Activated B cell treated with CpG ODN at 0.5 μM for 24 hours (primary cell): ENCODE measurements at regions not wholly inside any gene's neighbourhood (a gene's known extent, or its start where the extent isn't known, plus 50 kb on each side); places are given as distances from the start of the nearest gene placed in this dataset.

ENCODE experiments used
- ATAC-seq: fragments of 200-7000 bp; cut with Tn5 transposase; one replicate; pipeline ENCODE4 v1.10.0; 2021; ENCODE audit warnings: low read depth, mild to moderate bottlenecking, moderate library complexity
- CTCF ChIA-PET: fragments of 350-600 bp; sonication (Branson Sonifier 250); formaldehyde crosslinking; loops from one replicate; lab custom pipeline; 2021; ENCODE audit warnings: antibody characterized with exemption; lab: Charles Lee
- POLR2A ChIA-PET: fragments of 350-600 bp; sonication (Branson Sonifier 250); formaldehyde crosslinking; loops from one replicate; lab custom pipeline; 2021; ENCODE audit warnings: antibody characterized with exemption; lab: Charles Lee
- DNase-seq: peaks from one replicate; pipeline ENCODE4 v3.0.0; 2022
- H3K27ac Mint-ChIP-seq: one replicate; pipeline ENCODE4 v1.8.0; 2020; ENCODE audit warnings: mixed read lengths
- H3K27me3 Mint-ChIP-seq: one replicate; pipeline ENCODE4 v1.8.0; 2021; ENCODE audit warnings: mixed read lengths
- H3K36me3 Mint-ChIP-seq: one replicate; pipeline ENCODE4 v1.8.0; 2021; ENCODE audit warnings: low read depth, mixed read lengths
- H3K4me1 Mint-ChIP-seq: one replicate; pipeline ENCODE4 v1.8.0; 2021; ENCODE audit warnings: mixed read lengths
- H3K4me3 Mint-ChIP-seq: one replicate; pipeline ENCODE4 v1.8.0; 2020; ENCODE audit warnings: mild to moderate bottlenecking, mixed read lengths
- H3K9me3 Mint-ChIP-seq: one replicate; pipeline ENCODE4 v1.8.0; 2020; ENCODE audit warnings: mixed read lengths
- CTCF ChIP-seq: fragments of 200-600 bp; IDR thresholded peaks from one replicate; pipeline ENCODE4 v1.8.0; 2022; ENCODE audit warnings: antibody characterized with exemption, mild to moderate bottlenecking
- intact Hi-C: fragments of 100-400 bp; cut with micrococcal nuclease; formaldehyde crosslinking; loops from one replicate; pipeline ENCODE4 v1.15.1; 2024

GRCh38 chr18:47632970-47633635 is 297.4 kb downstream of the SMAD2 start:
- Mint-ChIP-seq H3K36me3 (no peaks in the 10 kb centered on the region), H3K4me3 (no peak overlapping the region), H3K4me1 (no peaks in the 10 kb centered on the region), H3K9me3 (no peaks in the 10 kb centered on the region), H3K27ac (no peak overlapping the region), H3K27me3 (peaks cover 12% of the 10 kb centered on the region)
- POLR2A ChIA-PET: no interaction called here
- ATAC-seq (no peak), DNase-seq (no peak)
- intact Hi-C loops: no loop called here
- CTCF ChIA-PET: no interaction called here
- no peak for TF ChIP-seq CTCF

- intact Hi-C loops: no loop called here
- no peaks in the 10 kb centered on the region for H3K9me3 Mint-ChIP-seq
- H3K4me1 Mint-ChIP-seq: no peaks in the 10 kb centered on the region
- H3K36me3 Mint-ChIP-seq: no peaks in the 10 kb centered on the region
- peaks cover 13% of the 10 kb centered on the region for H3K27me3 Mint-ChIP-seq
- H3K27ac Mint-ChIP-seq: no peak overlapping the region
- ChIA-PET POLR2A (no interaction called here), CTCF (no interaction called here)
- TF ChIP-seq CTCF: no peak
- no peak overlapping the region for H3K4me3 Mint-ChIP-seq
- DNase-seq (no peak), ATAC-seq (no peak)
These were observed 301.6 kb downstream of the SMAD2 start for GRCh38 chr18:47628893-47629292.

GRCh38 chr18:47628240-47628781 is 302.1 kb downstream of the SMAD2 start:
- no peaks in the 10 kb centered on the region for H3K36me3 Mint-ChIP-seq
- peaks cover 12% of the 10 kb centered on the region for H3K27me3 Mint-ChIP-seq
- intact Hi-C loops: no loop called here
- no peak overlapping the region for H3K4me3 Mint-ChIP-seq
- ChIA-PET CTCF (no interaction called here), POLR2A (no interaction called here)
- no peak for DNase-seq
- no peaks in the 10 kb centered on the region for H3K4me1 Mint-ChIP-seq
- H3K27ac Mint-ChIP-seq: no peak overlapping the region
- no peaks in the 10 kb centered on the region for H3K9me3 Mint-ChIP-seq
- no peak for ATAC-seq
- TF ChIP-seq CTCF: no peak

- H3K36me3 Mint-ChIP-seq: no peaks in the 10 kb centered on the region
- no peak overlapping the region for H3K27ac Mint-ChIP-seq
- DNase-seq (no peak), ATAC-seq (no peak)
- no peak overlapping the region for H3K4me3 Mint-ChIP-seq
- no peaks in the 10 kb centered on the region for H3K9me3 Mint-ChIP-seq
- POLR2A ChIA-PET: no interaction called here
- H3K27me3 Mint-ChIP-seq: peaks cover 12% of the 10 kb centered on the region
- H3K4me1 Mint-ChIP-seq: no peaks in the 10 kb centered on the region
- CTCF ChIA-PET: no interaction called here
- intact Hi-C loops: no loop called here
- no peak for TF ChIP-seq CTCF
These were observed 303.4 kb downstream of the SMAD2 start for GRCh38 chr18:47627030-47627429.

GRCh38 chr18:47619771-47620448 is 310.5 kb downstream of the SMAD2 start:
- Mint-ChIP-seq H3K27me3 (peaks cover 6% of the 10 kb centered on the region), H3K9me3 (no peaks in the 10 kb centered on the region)

More at GRCh38 chr18:47619771-47620448, 310.5 kb downstream of the SMAD2 start:
- ChIA-PET POLR2A (no interaction called here), CTCF (interaction anchor here (1.2 kb wide), 1 partner anchor 129 kb away, joined by 3 read pairs; no protein-coding TSS in a partner anchor)
- H3K4me1 Mint-ChIP-seq: no peaks in the 10 kb centered on the region
- intact Hi-C loops: no loop called here
- no peak overlapping the region for H3K27ac Mint-ChIP-seq
- no peak overlapping the region for H3K4me3 Mint-ChIP-seq
- TF ChIP-seq CTCF: no peak
- DNase-seq: no peak
- no peaks in the 10 kb centered on the region for H3K36me3 Mint-ChIP-seq
- ATAC-seq: no peak
